ENCODE measurements at regions not wholly inside any gene's neighbourhood (a gene's known extent, or its start where the extent isn't known, plus 50 kb on each side); places are given as distances from the start of the nearest gene placed in this dataset.

DNA sequence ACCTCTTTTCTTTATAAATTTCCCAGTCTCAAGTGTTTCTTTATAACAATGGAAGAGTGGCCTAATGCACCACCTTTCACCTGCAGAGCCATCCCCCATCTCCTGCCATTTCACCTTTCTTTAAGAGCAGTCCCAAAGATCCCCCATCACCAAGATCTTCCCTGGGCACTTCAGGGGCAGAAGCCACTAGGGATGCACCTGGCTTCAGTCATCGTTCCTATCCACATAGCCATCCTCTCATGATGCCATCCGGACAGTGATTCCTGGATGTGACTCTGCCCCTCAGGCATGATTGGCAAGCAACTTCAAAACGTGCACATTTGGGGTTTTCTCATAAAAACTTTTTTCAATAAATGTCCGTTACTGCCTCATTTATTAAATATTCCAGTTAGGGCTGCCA, 225.9 kb downstream of the TBXT start:
- Histone ChIP-seq H3K27ac (ENCODE audit: insufficient read depth, low read depth, low read length) (no peak overlapping the region), H3K79me2 (ENCODE audit: control insufficient read depth, insufficient read depth, low read length) (no peaks in the 10 kb centered on the region), H3K9me3 (replicated peaks; ENCODE audit: control insufficient read depth, insufficient read depth, low read length) (peaks cover 5% of the 10 kb centered on the region), H3K4me1 (ENCODE audit: control insufficient read depth, extremely low read depth, insufficient read depth, low read length) (no peaks in the 10 kb centered on the region), H2AFZ (ENCODE audit: low read depth, low read length) (no peak overlapping the region), H3K27me3 (ENCODE audit: control insufficient read depth in 2 of 2, insufficient read depth in 2 of 2, low read length in 2 of 2) (no peaks in the 10 kb centered on the region), H3K9me1 (replicated peaks; ENCODE audit: control insufficient read depth, extremely low read depth, insufficient read depth, low read length) (no peaks in the 10 kb centered on the region), H3K4me2 (ENCODE audit: insufficient read depth, low read length) (no peak overlapping the region), H4K20me1 (replicated peaks; ENCODE audit: control insufficient read depth, extremely low read depth, insufficient read depth, low read length) (no peaks in the 10 kb centered on the region), H3K36me3 (ENCODE audit: control insufficient read depth in 2 of 2, extremely low read depth in 1 of 2, insufficient read depth in 2 of 2, low read length in 2 of 2) (no peaks in the 10 kb centered on the region), H3K9ac (replicated peaks; ENCODE audit: extremely low read depth, insufficient read depth, low read length) (no peak overlapping the region), H3K4me3 (replicated peaks in 1 of 3; ENCODE audit: insufficient read depth in 1 of 3, low read depth in 1 of 3, low read length in 3 of 3) (no peak overlapping the region)
- FAIRE-seq, result no peak
- intact Hi-C loops (cut with micrococcal nuclease), result no loop called here
- dilution Hi-C loops (cut with MboI; ENCODE audit: extremely low pct_ligation_motif_present, low sequenced_read_pairs), result no loop called here
- BruUV-seq (replicated peaks), result no TSS peak
- TF ChIP-seq MYC (IDR thresholded peaks at IDR 0.05; ENCODE audit: low read depth, low read length) (no peak), GATA2 (IDR thresholded peaks at IDR 0.05; ENCODE audit: insufficient read depth, insufficient read length, low read depth, low read length) (no peak)
- POLR2A ChIA-PET, result no interaction called here
- CTCF ChIA-PET, result no interaction called here
- no peak for DNase-seq (ENCODE audit: low read depth, low spot score)

DNA sequence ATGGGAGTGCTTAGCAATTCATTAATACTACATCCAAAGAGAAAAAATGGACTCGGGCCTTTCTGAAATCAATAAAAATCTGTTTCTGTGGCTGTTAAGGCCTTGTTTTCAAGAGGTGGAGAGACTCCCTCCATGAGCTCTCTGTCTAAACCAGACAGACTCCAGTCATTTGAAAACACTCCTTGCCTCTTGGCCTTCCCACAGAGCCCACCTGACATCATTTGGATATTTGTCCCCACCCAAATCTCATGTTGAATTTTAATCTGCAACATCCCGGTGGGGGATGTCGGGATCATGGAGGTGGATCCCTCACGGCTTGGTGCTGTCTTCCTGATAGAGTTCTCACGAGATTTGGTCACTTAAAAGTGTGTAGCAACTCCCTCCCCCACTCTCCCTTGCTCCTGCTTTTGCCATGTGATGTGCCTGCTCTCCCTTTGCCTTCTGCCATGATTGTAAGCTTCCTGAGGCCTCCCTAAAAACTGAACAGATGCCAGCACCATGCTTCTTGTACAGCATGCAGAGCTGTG, 226.3 kb downstream of the TBXT start:
- TF ChIP-seq FOS (IDR thresholded peaks at IDR 0.05; ENCODE audit: borderline replicate concordance, insufficient read depth, low read length) (no peak), POLR2A (IDR thresholded peaks at IDR 0.05; ENCODE audit: low read depth, low read length) (no peak), POLR2AphosphoS5 (IDR thresholded peaks at IDR 0.05; ENCODE audit: insufficient read depth, low read depth, low read length) (no peak)
- Histone ChIP-seq H2AFZ (ENCODE audit: low read depth, low read length) (no peak overlapping the region), H3K79me2 (ENCODE audit: control insufficient read depth, insufficient read depth, low read length) (no peaks in the 10 kb centered on the region), H3K27ac (ENCODE audit: insufficient read depth, low read depth, low read length) (no peak overlapping the region), H4K20me1 (replicated peaks; ENCODE audit: control insufficient read depth, extremely low read depth, insufficient read depth, low read length) (no peaks in the 10 kb centered on the region), H3K27me3 (ENCODE audit: control insufficient read depth in 2 of 2, insufficient read depth in 2 of 2, low read length in 2 of 2) (no peaks in the 10 kb centered on the region), H3K4me3 (replicated peaks in 1 of 3; ENCODE audit: insufficient read depth in 1 of 3, low read depth in 1 of 3, low read length in 3 of 3) (no peak overlapping the region), H3K36me3 (ENCODE audit: control insufficient read depth in 2 of 2, extremely low read depth in 1 of 2, insufficient read depth in 2 of 2, low read length in 2 of 2) (no peaks in the 10 kb centered on the region), H3K4me2 (ENCODE audit: insufficient read depth, low read length) (no peak overlapping the region), H3K9me1 (replicated peaks; ENCODE audit: control insufficient read depth, extremely low read depth, insufficient read depth, low read length) (no peaks in the 10 kb centered on the region), H3K9me3 (replicated peaks; ENCODE audit: control insufficient read depth, insufficient read depth, low read length) (peaks cover 5% of the 10 kb centered on the region), H3K4me1 (ENCODE audit: control insufficient read depth, extremely low read depth, insufficient read depth, low read length) (no peaks in the 10 kb centered on the region), H3K9ac (replicated peaks; ENCODE audit: extremely low read depth, insufficient read depth, low read length) (no peak overlapping the region)
- no peak for DNase-seq (ENCODE audit: low read depth, low spot score)
- dilution Hi-C loops (cut with MboI; ENCODE audit: extremely low pct_ligation_motif_present, low sequenced_read_pairs) (no loop called here), intact Hi-C loops (cut with micrococcal nuclease) (no loop called here)
- FAIRE-seq, result no peak
- POLR2A ChIA-PET, result no interaction called here
- CTCF ChIA-PET, result no interaction called here
- BruUV-seq (replicated peaks), result no TSS peak

All from endothelial cell of umbilical vein (primary cell).